MCF 10A (cell line): ENCODE measurements at regions not wholly inside any gene's neighbourhood (a gene's known extent, or its start where the extent isn't known, plus 50 kb on each side); places are given as distances from the start of the nearest gene placed in this dataset.

Source experiments
- BruUV-seq: library from RNA; stranded (reverse); fragments of 400-500 nt; replicated peaks from 2 replicates; lab custom pipeline; 2021; lab: Mats Ljungman, UMichigan
- CTCF ChIA-PET: fragments of 300-600 bp; sonication (Branson Sonifier 250); formaldehyde crosslinking; extraction: SDS; loops from one replicate; lab custom pipeline; 2021; ENCODE audit warnings: antibody characterized with exemption, inconsistent platforms; lab: Yijun Ruan, JAX
- POLR2A ChIA-PET: fragments of 300-600, 350-650 bp; sonication (Branson Sonifier 250); formaldehyde crosslinking; extraction: SDS; loops from one replicate; lab custom pipeline; 2020; ENCODE audit warnings: antibody characterized with exemption, inconsistent platforms; lab: Yijun Ruan, JAX
- DNase-seq: peaks from one replicate; pipeline ENCODE4 v3.0.0-alpha.2; 2018; ENCODE audit not compliant: unreplicated experiment
- H3K27ac Mint-ChIP-seq: one replicate; pipeline ENCODE4 v1.8.0; 2022; ENCODE audit warnings: mild to moderate bottlenecking, low read depth, mixed read lengths; ENCODE audit not compliant: unreplicated experiment
- H3K27me3 Mint-ChIP-seq: one replicate; pipeline ENCODE4 v1.8.0; 2022; ENCODE audit warnings: mixed read lengths; ENCODE audit not compliant: insufficient read depth, unreplicated experiment
- H3K36me3 Mint-ChIP-seq: one replicate; pipeline ENCODE4 v1.8.0; 2022; ENCODE audit warnings: mild to moderate bottlenecking, moderate library complexity, mixed read lengths; ENCODE audit not compliant: insufficient read depth, unreplicated experiment
- H3K4me1 Mint-ChIP-seq: one replicate; pipeline ENCODE4 v1.8.0; 2022; ENCODE audit warnings: mixed read lengths; ENCODE audit not compliant: insufficient read depth, unreplicated experiment
- H3K4me3 Mint-ChIP-seq: one replicate; pipeline ENCODE4 v1.8.0; 2022; ENCODE audit warnings: mild to moderate bottlenecking, moderate library complexity, mixed read lengths; ENCODE audit not compliant: unreplicated experiment
- H3K9me3 Mint-ChIP-seq: one replicate; pipeline ENCODE4 v1.8.0; 2022; ENCODE audit warnings: mixed read lengths; ENCODE audit not compliant: unreplicated experiment
- CTCF ChIP-seq: fragments of 200-600 bp; IDR thresholded peaks from one replicate; pipeline ENCODE4 v1.8.0; 2022; ENCODE audit warnings: antibody characterized with exemption, mild to moderate bottlenecking; ENCODE audit not compliant: unreplicated experiment
- intact Hi-C: fragments of 100-400 bp; cut with micrococcal nuclease; formaldehyde crosslinking; loops from 2 replicates; pipeline ENCODE4 v1.14.1; 2022

GRCh38 chr3:15851735-15852134, 54.0 kb upstream of the ANKRD28 start:
- no peak for DNase-seq
- Mint-ChIP-seq H3K4me1 (peaks cover 23% of the 10 kb centered on the region), H3K9me3 (peaks cover 8% of the 10 kb centered on the region), H3K36me3 (peaks cover 12% of the 10 kb centered on the region), H3K27ac (no peak overlapping the region), H3K4me3 (no peak overlapping the region), H3K27me3 (no peaks in the 10 kb centered on the region)
- ChIA-PET POLR2A (no interaction called here), CTCF (no interaction called here)
- intact Hi-C loops, result no loop called here
- TF ChIP-seq CTCF, result no peak
- BruUV-seq, result no TSS peak

GRCh38 chr3:15858547-15859506, 61.0 kb upstream of the ANKRD28 start:
- Mint-ChIP-seq H3K27ac (peak overlapping the region; percentile 93), H3K4me1 (peaks cover 27% of the 10 kb centered on the region), H3K27me3 (no peaks in the 10 kb centered on the region), H3K9me3 (peaks cover 8% of the 10 kb centered on the region), H3K4me3 (peak overlapping the region; percentile 93), H3K36me3 (peaks cover 8% of the 10 kb centered on the region)
- no peak for TF ChIP-seq CTCF
- BruUV-seq, result no TSS peak
- CTCF ChIA-PET, result interaction anchor here (0.6 to 0.7 kb wide), 2 partner anchors 189 to 201 kb away, joined by 3 read pairs; no protein-coding TSS in a partner anchor
- POLR2A ChIA-PET, result interaction anchor here (0.6 to 1.7 kb wide), 18 partner anchors 9 to 406 kb away, joined by 3 to 9 read pairs (median 4); partner anchors contain the start of genes DPH3 and OXNAD1
- peak; percentile 55 for DNase-seq
- intact Hi-C loops, result loop anchor here (2.0 kb wide), 1 partner anchor 124 kb away; no protein-coding TSS in a partner anchor

GRCh38 chr3:15859507-15860013, 61.8 kb upstream of the ANKRD28 start:
- POLR2A ChIA-PET, result interaction anchor here (1.0 to 2.3 kb wide), 13 partner anchors 9 to 405 kb away, joined by 3 to 12 read pairs (median 5); partner anchors contain the start of genes DPH3 and OXNAD1

More at GRCh38 chr3:15859507-15860013, 61.8 kb upstream of the ANKRD28 start:
- no peaks in the 10 kb centered on the region for H3K27me3 Mint-ChIP-seq
- H3K36me3 Mint-ChIP-seq, result peaks cover 3% of the 10 kb centered on the region
- H3K4me1 Mint-ChIP-seq, result peaks cover 21% of the 10 kb centered on the region
- H3K27ac Mint-ChIP-seq, result peak overlapping the region; percentile 93
- no peak for TF ChIP-seq CTCF
- H3K9me3 Mint-ChIP-seq, result peaks cover under 1% of the 10 kb centered on the region
- H3K4me3 Mint-ChIP-seq, result peak overlapping the region; percentile 93
- DNase-seq, result peak; percentile 92
- no TSS peak for BruUV-seq
- intact Hi-C loops, result loop anchor here (2.0 kb wide), 1 partner anchor 123 kb away; no protein-coding TSS in a partner anchor
- CTCF ChIA-PET, result interaction anchor here (0.6 to 1.0 kb wide), 3 partner anchors 9 to 188 kb away, joined by 3 to 4 read pairs (median 3); no protein-coding TSS in a partner anchor
